Peyer's patch (tissue), 4 donors: ENCODE measurements at regions not wholly inside any gene's neighbourhood (a gene's known extent, or its start where the extent isn't known, plus 50 kb on each side); places are given as distances from the start of the nearest gene placed in this dataset.

ENCODE experiments used
- CTCF ChIP-seq, 6 experiments: fragments of 450-650 bp in 4 of 6; fragments of 200-600 bp in 2 of 6; sonication (generic) in 1 of 6; IDR thresholded peaks; one replicate each; pipeline ENCODE4 v1.5.1; 2017 to 2019; ENCODE audit warnings: antibody characterized with exemption in 6 of 6, mild to moderate bottlenecking in 3 of 6, moderate library complexity in 1 of 6
- POLR2A ChIP-seq, 2 donors: fragments of 450-650 bp; IDR thresholded peaks; one replicate each; pipeline ENCODE4 v1.5.1; 2017; ENCODE audit warnings: antibody characterized with exemption in 2 of 2, mild to moderate bottlenecking in 2 of 2, moderate library complexity in 2 of 2

GRCh38 chr6:14933183-14933544, 312.7 kb upstream of the JARID2 start:
- TF ChIP-seq CTCF (IDR thresholded peaks at IDR 0.05) = no peak
- no peak for TF ChIP-seq POLR2A (IDR thresholded peaks at IDR 0.05)
